PC-3 (cell line): ENCODE measurements at regions not wholly inside any gene's neighbourhood (a gene's known extent, or its start where the extent isn't known, plus 50 kb on each side); places are given as distances from the start of the nearest gene placed in this dataset.

Experiments
- ATAC-seq: fragments of 200-7000 bp; cut with Tn5 transposase; 2 replicates; pipeline ENCODE4 v1.9.1; 2020; ENCODE audit warnings: mild to moderate bottlenecking, moderate library complexity
- BruUV-seq: library from RNA; stranded (reverse); fragments of 400-500 nt; replicated peaks from 2 replicates; lab custom pipeline; 2021; lab: Mats Ljungman, UMichigan
- CTCF ChIA-PET: fragments of 300-600 bp; sonication (Branson Sonifier 250); formaldehyde crosslinking; loops from one replicate; lab custom pipeline; 2022; ENCODE audit warnings: antibody characterized with exemption; lab: Charles Lee
- POLR2A ChIA-PET: fragments of 300-600 bp; sonication (Branson Sonifier 250); formaldehyde crosslinking; loops from one replicate; lab custom pipeline; 2022; ENCODE audit warnings: antibody characterized with exemption; ENCODE audit not compliant: unreplicated experiment; lab: Charles Lee
- DNase-seq: peaks from one replicate; pipeline ENCODE4 v3.0.0-alpha.2; 2015
- H2AFZ ChIP-seq: fragments of 300-600 bp; sonication (generic); 2 replicates; pipeline ENCODE4 v1.6.0; 2016; ENCODE audit warnings: antibody characterized with exemption, low read length
- H3F3A ChIP-seq: fragments of 300-600 bp; sonication (generic); one replicate; pipeline ENCODE4 v1.6.0; 2017; ENCODE audit warnings: antibody characterized with exemption, low read length, control low read depth, mild to moderate bottlenecking; ENCODE audit not compliant: unreplicated experiment
- H3K27ac ChIP-seq: fragments of 300-600 bp; sonication (generic); 2 replicates; pipeline ENCODE4 v1.5.1; 2016; ENCODE audit warnings: mild to moderate bottlenecking, low read length
- H3K27me3 ChIP-seq: fragments of 300-600 bp; sonication (generic); 2 replicates; pipeline ENCODE4 v1.6.1; 2016; ENCODE audit warnings: low read length, mixed read lengths
- H3K36me3 ChIP-seq: fragments of 300-600 bp; sonication (generic); 2 replicates; pipeline ENCODE4 v1.6.1; 2016; ENCODE audit warnings: low read depth, mixed run types, low read length, mixed read lengths
- H3K4me1 ChIP-seq: fragments of 300-600 bp; sonication (generic); 2 replicates; pipeline ENCODE4 v1.5.1; 2016; ENCODE audit warnings: low read length; ENCODE audit not compliant: insufficient read depth
- H3K4me2 ChIP-seq: fragments of 300-600 bp; sonication (generic); 2 replicates; pipeline ENCODE4 v1.6.0; 2016; ENCODE audit warnings: low read length
- H3K4me3 ChIP-seq: fragments of 300-600 bp; sonication (generic); 2 replicates; pipeline ENCODE4 v1.5.1; 2016; ENCODE audit warnings: mild to moderate bottlenecking, low read length, mixed read lengths
- H3K79me2 ChIP-seq: fragments of 300-600 bp; sonication (generic); 2 replicates; pipeline ENCODE4 v1.6.1; 2017; ENCODE audit warnings: low read length, mixed read lengths
- H3K9ac ChIP-seq: fragments of 300-600 bp; sonication (generic); 2 replicates; pipeline ENCODE4 v1.6.0; 2016; ENCODE audit warnings: mild to moderate bottlenecking, low read length
- H3K9me2 ChIP-seq: fragments of 300-600 bp; sonication (generic); replicated peaks from 2 replicates; pipeline ENCODE4 v1.6.1; 2016; ENCODE audit warnings: mixed run types, low read length, mixed read lengths
- H3K9me3 ChIP-seq: fragments of 300-600 bp; sonication (generic); 2 replicates; pipeline ENCODE4 v1.6.1; 2016; ENCODE audit warnings: low read length, mixed read lengths
- H4K20me1 ChIP-seq: fragments of 300-600 bp; sonication (generic); 2 replicates; pipeline ENCODE4 v1.6.1; 2016; ENCODE audit warnings: low read length, mixed read lengths
- EZH2 ChIP-seq: fragments of 300-600 bp; sonication (generic); IDR thresholded peaks from one replicate; pipeline ENCODE4 v1.6.1; 2017; ENCODE audit warnings: antibody characterized with exemption, mild to moderate bottlenecking, low read length; ENCODE audit not compliant: unreplicated experiment
- EZH2phosphoT487 ChIP-seq: fragments of 300-600 bp; sonication (generic); IDR thresholded peaks from 2 replicates; pipeline ENCODE4 v1.6.1; 2018; ENCODE audit warnings: mild to moderate bottlenecking, antibody characterized with exemption, low read length, borderline replicate concordance
- intact Hi-C: fragments of 100-400 bp; cut with micrococcal nuclease; formaldehyde crosslinking; loops from 2 replicates; pipeline ENCODE4 v1.9.0; 2023
- TF ChIP-seq, protein P1 (sequence below): fragments of 300-600 bp; sonication (generic); conservative IDR thresholded peaks from 2 replicates; pipeline ENCODE4 v1.5.1; 2017; ENCODE audit warnings: antibody characterized with exemption, low read depth, mild to moderate bottlenecking, low read length

DNA sequence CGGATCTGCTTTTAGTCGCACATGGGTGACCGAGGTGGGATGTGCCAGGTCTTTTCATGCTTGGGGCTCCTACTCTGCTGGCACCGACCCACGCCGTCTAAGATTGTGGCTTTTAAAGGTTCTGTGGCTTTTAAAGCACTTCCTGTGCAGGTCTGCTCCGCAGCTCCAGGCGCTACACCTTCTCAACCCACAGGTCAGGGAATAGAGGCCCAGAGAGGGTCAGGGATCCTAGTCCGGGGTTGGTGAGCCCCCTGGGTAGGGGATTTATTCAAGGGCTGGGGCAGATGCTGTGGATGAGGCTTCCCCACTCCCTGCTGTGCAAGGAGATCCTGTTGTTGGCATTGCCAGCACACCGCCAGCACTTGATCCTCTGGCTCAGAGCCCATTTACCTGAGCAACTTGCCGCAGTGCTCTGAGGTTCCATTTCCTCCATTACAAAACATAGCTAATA, 212.8 kb upstream of the RAB4A start:
- H3K9me2 ChIP-seq: no peaks in the 10 kb centered on the region
- no peak overlapping the region for H2AFZ ChIP-seq
- ChIA-PET CTCF (no interaction called here), POLR2A (no interaction called here)
- ATAC-seq (no peak), DNase-seq (no peak)
- intact Hi-C loops: no loop called here
- no peaks in the 10 kb centered on the region for H3K36me3 ChIP-seq
- H3K4me2 ChIP-seq: no peak overlapping the region
- no peaks in the 10 kb centered on the region for H3K4me1 ChIP-seq
- H4K20me1 ChIP-seq: no peaks in the 10 kb centered on the region
- H3K4me3 ChIP-seq: no peak overlapping the region
- peaks cover 87% of the 10 kb centered on the region for H3K27me3 ChIP-seq
- H3F3A ChIP-seq: no peaks in the 10 kb centered on the region
- H3K79me2 ChIP-seq: no peaks in the 10 kb centered on the region
- no peak overlapping the region for H3K9ac ChIP-seq
- no TSS peak for BruUV-seq
- no peaks in the 10 kb centered on the region for H3K9me3 ChIP-seq
- H3K27ac ChIP-seq: no peak overlapping the region
- TF ChIP-seq EZH2phosphoT487 (no peak), EZH2 (no peak)
- TF ChIP-seq, protein P1, sequence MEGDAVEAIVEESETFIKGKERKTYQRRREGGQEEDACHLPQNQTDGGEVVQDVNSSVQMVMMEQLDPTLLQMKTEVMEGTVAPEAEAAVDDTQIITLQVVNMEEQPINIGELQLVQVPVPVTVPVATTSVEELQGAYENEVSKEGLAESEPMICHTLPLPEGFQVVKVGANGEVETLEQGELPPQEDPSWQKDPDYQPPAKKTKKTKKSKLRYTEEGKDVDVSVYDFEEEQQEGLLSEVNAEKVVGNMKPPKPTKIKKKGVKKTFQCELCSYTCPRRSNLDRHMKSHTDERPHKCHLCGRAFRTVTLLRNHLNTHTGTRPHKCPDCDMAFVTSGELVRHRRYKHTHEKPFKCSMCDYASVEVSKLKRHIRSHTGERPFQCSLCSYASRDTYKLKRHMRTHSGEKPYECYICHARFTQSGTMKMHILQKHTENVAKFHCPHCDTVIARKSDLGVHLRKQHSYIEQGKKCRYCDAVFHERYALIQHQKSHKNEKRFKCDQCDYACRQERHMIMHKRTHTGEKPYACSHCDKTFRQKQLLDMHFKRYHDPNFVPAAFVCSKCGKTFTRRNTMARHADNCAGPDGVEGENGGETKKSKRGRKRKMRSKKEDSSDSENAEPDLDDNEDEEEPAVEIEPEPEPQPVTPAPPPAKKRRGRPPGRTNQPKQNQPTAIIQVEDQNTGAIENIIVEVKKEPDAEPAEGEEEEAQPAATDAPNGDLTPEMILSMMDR: no peak

DNA sequence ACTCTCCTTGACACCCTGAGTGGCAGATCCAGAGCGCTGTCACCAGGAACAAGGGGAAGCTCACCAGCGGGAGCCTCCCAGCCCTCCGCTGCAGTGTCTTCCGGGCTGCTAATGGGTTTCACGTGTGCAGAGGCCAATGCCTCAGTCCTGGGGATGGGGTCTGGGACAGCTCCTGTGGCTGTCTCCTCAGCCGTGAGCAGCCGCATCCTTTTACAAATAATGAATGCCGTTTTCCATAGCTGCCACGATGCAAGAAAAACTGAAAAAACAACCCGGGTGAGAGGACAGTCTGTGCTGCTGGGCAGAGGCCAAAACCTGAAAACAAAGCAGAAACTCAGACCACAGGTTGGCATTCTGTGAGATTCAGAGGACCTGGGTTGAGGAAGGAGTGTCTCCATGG, 212.2 kb upstream of the RAB4A start:
- no peak for ATAC-seq
- no peaks in the 10 kb centered on the region for H3K4me1 ChIP-seq
- TF ChIP-seq, protein P1: no peak
- TF ChIP-seq EZH2 (no peak), EZH2phosphoT487 (no peak)
- no peak overlapping the region for H3K4me3 ChIP-seq
- no peak overlapping the region for H3K4me2 ChIP-seq
- H3K79me2 ChIP-seq: no peaks in the 10 kb centered on the region
- POLR2A ChIA-PET: no interaction called here
- no peaks in the 10 kb centered on the region for H3F3A ChIP-seq
- H3K27ac ChIP-seq: no peak overlapping the region
- DNase-seq: no peak
- intact Hi-C loops: no loop called here
- no TSS peak for BruUV-seq
- no peaks in the 10 kb centered on the region for H3K36me3 ChIP-seq
- H4K20me1 ChIP-seq: no peaks in the 10 kb centered on the region
- H2AFZ ChIP-seq: no peak overlapping the region
- H3K9me3 ChIP-seq: no peaks in the 10 kb centered on the region
- no peaks in the 10 kb centered on the region for H3K9me2 ChIP-seq
- H3K9ac ChIP-seq: no peak overlapping the region
- H3K27me3 ChIP-seq: peaks cover 88% of the 10 kb centered on the region
- CTCF ChIA-PET: no interaction called here

DNA sequence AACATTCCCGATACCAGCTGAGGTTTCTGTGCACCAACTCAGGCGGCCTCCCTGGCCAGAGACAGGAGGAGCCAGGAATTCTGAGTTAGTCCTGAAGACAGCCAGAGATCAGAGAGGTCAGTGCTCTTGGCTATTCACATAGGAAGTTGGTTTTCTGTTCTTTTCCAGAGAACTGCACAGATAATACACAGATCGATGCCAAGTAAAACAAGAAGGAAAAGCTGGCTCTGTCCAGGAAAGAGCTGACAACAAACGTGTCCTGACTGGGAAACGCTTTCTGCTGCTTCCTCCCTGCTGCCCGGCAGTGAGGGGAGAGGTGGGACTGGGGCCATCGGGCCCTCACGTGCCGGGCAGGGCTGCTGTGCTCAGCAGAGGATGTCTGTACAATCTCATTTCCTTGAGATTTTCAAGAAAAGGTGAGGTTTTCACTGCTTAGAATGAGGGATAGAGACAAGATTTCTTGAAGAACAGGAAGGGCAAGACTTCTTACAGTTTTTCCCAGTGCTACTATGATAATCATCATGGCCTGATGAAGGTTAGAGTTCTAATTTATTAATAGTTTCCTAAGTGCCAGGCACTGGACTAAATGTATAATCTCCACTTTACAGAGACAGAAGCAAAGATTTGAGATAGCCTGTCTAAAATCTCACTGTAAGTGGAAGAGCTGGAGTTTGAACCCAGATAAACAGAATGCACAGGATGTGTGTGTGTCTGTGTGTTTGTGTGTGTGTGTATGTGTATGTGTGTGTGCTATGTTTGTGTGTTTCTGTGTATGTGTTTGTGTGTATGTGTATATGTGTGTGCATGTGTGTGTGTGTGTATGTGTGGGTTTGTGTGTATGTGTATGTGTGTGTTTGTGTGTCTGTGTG, 211.0 kb upstream of the RAB4A start:
- H3K27ac ChIP-seq: no peak overlapping the region
- H3K9me2 ChIP-seq: no peaks in the 10 kb centered on the region
- H3K9me3 ChIP-seq: no peaks in the 10 kb centered on the region
- TF ChIP-seq EZH2phosphoT487 (no peak), EZH2 (no peak)
- TF ChIP-seq, protein P1: no peak
- peak; percentile 9 for DNase-seq
- H3F3A ChIP-seq: no peaks in the 10 kb centered on the region
- H3K4me1 ChIP-seq: no peaks in the 10 kb centered on the region
- H3K4me2 ChIP-seq: no peak overlapping the region
- H3K9ac ChIP-seq: no peak overlapping the region
- POLR2A ChIA-PET: no interaction called here
- H3K4me3 ChIP-seq: no peak overlapping the region
- H2AFZ ChIP-seq: no peak overlapping the region
- peaks cover 95% of the 10 kb centered on the region for H3K27me3 ChIP-seq
- H4K20me1 ChIP-seq: no peaks in the 10 kb centered on the region
- ATAC-seq: no peak; the same call in 1 of the 2 replicates
- intact Hi-C loops: no loop called here
- H3K79me2 ChIP-seq: no peaks in the 10 kb centered on the region
- no TSS peak for BruUV-seq
- H3K36me3 ChIP-seq: no peaks in the 10 kb centered on the region
- CTCF ChIA-PET: interaction anchor here (0.5 kb wide), 1 partner anchor 195 kb away, joined by 3 read pairs; no protein-coding TSS in a partner anchor
